ENCODE measurements at regions not wholly inside any gene's neighbourhood (a gene's known extent, or its start where the extent isn't known, plus 50 kb on each side); places are given as distances from the start of the nearest gene placed in this dataset.

DNA sequence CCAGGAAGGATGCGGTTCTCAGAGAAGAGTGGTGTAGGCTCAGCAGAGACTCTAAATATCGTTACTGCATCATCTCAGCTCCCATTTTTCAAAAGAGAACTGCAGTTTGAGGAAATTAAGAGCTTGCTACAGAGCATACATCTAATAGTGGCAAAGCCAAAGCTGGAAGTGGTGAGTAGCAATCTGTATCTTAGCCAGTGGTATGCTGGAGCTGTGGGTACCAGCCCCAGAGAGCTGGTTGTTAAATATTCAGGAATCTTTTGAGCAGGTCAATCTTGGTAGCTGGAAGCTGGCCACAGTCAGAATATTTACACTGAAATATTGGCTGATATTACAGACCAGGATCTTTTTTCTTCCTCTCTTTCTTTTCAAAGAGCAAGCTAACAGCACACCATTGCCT, 88.4 kb upstream of the STEAP1B start:
- no peak for DNase-seq (ENCODE audit: extremely low read depth, insufficient read length)
- H3K36me3 ChIP-seq (ENCODE audit: control insufficient read depth, insufficient read depth, low read length), result no peaks in the 10 kb centered on the region
- TF ChIP-seq, protein P1, sequence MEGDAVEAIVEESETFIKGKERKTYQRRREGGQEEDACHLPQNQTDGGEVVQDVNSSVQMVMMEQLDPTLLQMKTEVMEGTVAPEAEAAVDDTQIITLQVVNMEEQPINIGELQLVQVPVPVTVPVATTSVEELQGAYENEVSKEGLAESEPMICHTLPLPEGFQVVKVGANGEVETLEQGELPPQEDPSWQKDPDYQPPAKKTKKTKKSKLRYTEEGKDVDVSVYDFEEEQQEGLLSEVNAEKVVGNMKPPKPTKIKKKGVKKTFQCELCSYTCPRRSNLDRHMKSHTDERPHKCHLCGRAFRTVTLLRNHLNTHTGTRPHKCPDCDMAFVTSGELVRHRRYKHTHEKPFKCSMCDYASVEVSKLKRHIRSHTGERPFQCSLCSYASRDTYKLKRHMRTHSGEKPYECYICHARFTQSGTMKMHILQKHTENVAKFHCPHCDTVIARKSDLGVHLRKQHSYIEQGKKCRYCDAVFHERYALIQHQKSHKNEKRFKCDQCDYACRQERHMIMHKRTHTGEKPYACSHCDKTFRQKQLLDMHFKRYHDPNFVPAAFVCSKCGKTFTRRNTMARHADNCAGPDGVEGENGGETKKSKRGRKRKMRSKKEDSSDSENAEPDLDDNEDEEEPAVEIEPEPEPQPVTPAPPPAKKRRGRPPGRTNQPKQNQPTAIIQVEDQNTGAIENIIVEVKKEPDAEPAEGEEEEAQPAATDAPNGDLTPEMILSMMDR (IDR thresholded peaks at IDR 0.05; ENCODE audit: insufficient read depth, low read length, poor library complexity, severe bottlenecking), result no peak
- no peak overlapping the region for H3K4me3 ChIP-seq (replicated peaks; ENCODE audit: low read depth, low read length)
- H3K27me3 ChIP-seq (replicated peaks; ENCODE audit: control insufficient read depth, insufficient read depth, low read length), result peaks cover 1% of the 10 kb centered on the region; the same call in 1 of the 2 replicates

DNA sequence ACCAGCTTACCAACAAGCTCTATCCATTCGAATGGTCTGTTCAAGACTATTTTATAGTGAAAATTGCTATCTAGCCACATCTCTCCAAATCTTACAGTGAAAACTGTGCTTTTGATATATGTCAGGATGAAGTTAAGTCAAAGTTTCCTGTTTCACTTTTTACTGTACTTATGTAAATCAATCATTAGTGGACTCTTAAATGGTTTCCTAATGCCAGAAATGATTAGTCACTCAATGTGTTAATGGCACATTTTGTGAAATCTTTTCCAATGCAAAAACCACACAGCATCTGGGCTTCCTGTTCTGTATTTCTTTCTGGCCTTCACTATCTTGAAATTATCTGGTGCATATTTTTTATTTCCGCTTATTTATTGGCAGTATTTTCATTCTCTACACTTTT, 87.3 kb upstream of the STEAP1B start:
- TF ChIP-seq, protein P1 (IDR thresholded peaks at IDR 0.05; ENCODE audit: insufficient read depth, low read length, poor library complexity, severe bottlenecking), result no peak
- peak; percentile 48 for DNase-seq (ENCODE audit: extremely low read depth, insufficient read length)
- Histone ChIP-seq H3K4me3 (replicated peaks; ENCODE audit: low read depth, low read length) (no peak overlapping the region), H3K27me3 (replicated peaks; ENCODE audit: control insufficient read depth, insufficient read depth, low read length) (peaks cover 1% of the 10 kb centered on the region; the same call in 1 of the 2 replicates), H3K36me3 (ENCODE audit: control insufficient read depth, insufficient read depth, low read length) (no peaks in the 10 kb centered on the region)

DNA sequence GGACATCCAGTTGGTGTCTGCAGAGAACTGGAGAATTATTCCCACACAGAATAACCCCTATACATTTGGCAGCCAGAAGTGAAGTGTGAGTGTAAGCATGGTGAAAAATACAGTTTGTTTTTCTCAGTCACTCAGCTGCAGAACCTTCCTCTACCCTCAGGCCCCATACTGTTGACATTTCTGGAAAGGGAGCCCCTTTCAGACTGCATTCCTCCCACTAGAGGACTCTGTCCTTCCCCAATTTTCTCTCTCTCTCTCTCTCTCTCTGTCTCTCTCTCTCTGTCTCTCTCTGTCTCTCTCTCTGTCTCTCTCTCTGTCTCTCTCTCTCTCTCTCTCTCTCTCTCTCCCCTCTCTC, 86.8 kb upstream of the STEAP1B start:
- H3K36me3 ChIP-seq (ENCODE audit: control insufficient read depth, insufficient read depth, low read length), result no peaks in the 10 kb centered on the region
- no peak overlapping the region for H3K4me3 ChIP-seq (replicated peaks; ENCODE audit: low read depth, low read length)
- H3K27me3 ChIP-seq (replicated peaks; ENCODE audit: control insufficient read depth, insufficient read depth, low read length), result no peaks in the 10 kb centered on the region; the same call in 1 of the 2 replicates
- DNase-seq (ENCODE audit: extremely low read depth, insufficient read length), result no peak
- TF ChIP-seq, protein P1 (IDR thresholded peaks at IDR 0.05; ENCODE audit: insufficient read depth, low read length, poor library complexity, severe bottlenecking), result no peak

DNA sequence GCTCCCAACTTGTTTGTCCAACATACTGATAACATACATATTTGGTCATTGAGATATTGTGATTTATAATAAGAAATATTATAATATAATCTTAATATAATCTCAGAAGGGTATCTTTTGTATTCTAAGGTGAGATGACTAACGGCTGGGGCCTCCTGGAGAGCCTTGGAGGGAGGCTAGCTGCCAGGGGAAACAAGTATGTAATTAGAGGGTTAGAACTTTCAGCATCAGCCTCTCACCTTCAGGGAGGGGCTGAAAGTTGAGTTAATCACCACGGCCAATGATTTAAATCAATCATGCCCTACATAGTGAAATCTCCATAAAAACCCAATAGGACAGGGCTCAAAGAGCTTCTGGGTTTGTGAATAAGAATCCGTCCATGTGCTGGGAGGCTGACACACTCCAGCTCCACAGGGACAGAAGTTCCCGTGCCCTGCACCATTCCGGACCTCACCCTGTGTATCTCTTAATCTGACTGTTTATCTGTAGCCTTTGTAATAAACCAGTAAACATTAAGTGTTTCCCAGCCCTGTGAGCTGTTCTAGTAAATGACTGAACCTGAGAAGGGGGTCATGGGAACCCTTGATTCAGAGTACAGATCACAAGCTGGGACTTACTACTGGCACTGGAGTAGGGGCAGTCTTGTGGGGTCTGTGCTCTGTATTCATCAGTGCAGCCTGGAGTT, 86.3 kb upstream of the STEAP1B start:
- no peak for DNase-seq (ENCODE audit: extremely low read depth, insufficient read length)
- H3K36me3 ChIP-seq (ENCODE audit: control insufficient read depth, insufficient read depth, low read length), result no peaks in the 10 kb centered on the region
- TF ChIP-seq, protein P1 (IDR thresholded peaks at IDR 0.05; ENCODE audit: insufficient read depth, low read length, poor library complexity, severe bottlenecking), result no peak
- no peak overlapping the region for H3K4me3 ChIP-seq (replicated peaks; ENCODE audit: low read depth, low read length)
- no peaks in the 10 kb centered on the region; the same call in 1 of the 2 replicates for H3K27me3 ChIP-seq (replicated peaks; ENCODE audit: control insufficient read depth, insufficient read depth, low read length)

DNA sequence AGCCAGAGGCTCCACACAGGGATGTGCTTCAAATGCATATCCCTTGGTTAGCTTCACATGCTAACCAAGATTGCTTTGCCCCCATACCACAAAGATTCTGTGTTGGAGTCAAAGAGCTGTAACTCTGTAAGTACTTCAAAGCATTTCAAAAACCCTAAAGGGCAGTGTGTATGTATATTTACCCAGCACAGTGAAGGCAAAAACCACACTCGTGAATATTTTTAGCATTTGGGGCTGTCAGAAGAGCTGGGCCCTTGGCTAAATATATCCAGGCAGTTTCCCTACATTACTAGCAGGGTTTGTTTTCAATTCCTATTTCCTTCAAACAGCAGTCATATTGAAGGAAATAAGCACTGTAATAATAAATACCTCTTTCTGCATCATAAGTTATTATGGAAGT, 84.2 kb upstream of the STEAP1B start:
- Histone ChIP-seq H3K27me3 (replicated peaks; ENCODE audit: control insufficient read depth, insufficient read depth, low read length) (no peaks in the 10 kb centered on the region; the same call in 1 of the 2 replicates), H3K4me3 (replicated peaks; ENCODE audit: low read depth, low read length) (no peak overlapping the region), H3K36me3 (ENCODE audit: control insufficient read depth, insufficient read depth, low read length) (no peaks in the 10 kb centered on the region)
- no peak for DNase-seq (ENCODE audit: extremely low read depth, insufficient read length)
- TF ChIP-seq, protein P1 (IDR thresholded peaks at IDR 0.05; ENCODE audit: insufficient read depth, low read length, poor library complexity, severe bottlenecking), result no peak
